DMS114 treated with DMSO at 0.1 percent for 48 hours (cell line): ENCODE measurements at regions not wholly inside any gene's neighbourhood (a gene's known extent, or its start where the extent isn't known, plus 50 kb on each side); places are given as distances from the start of the nearest gene placed in this dataset.

Experiments used
- DNase-seq: peaks from one replicate; lab custom pipeline; 2025; ENCODE audit not compliant: unreplicated experiment; lab: John Stamatoyannopoulos, UW

- DNase-seq: no peak
These were observed 72.7 kb upstream of the TNRC6C start for GRCh38 chr17:77885678-77886386.

GRCh38 chr17:77886387-77886728, 72.1 kb upstream of the TNRC6C start:
- DNase-seq: no peak

GRCh38 chr17:77887110-77887463, 71.4 kb upstream of the TNRC6C start:
- no peak for DNase-seq

DNA sequence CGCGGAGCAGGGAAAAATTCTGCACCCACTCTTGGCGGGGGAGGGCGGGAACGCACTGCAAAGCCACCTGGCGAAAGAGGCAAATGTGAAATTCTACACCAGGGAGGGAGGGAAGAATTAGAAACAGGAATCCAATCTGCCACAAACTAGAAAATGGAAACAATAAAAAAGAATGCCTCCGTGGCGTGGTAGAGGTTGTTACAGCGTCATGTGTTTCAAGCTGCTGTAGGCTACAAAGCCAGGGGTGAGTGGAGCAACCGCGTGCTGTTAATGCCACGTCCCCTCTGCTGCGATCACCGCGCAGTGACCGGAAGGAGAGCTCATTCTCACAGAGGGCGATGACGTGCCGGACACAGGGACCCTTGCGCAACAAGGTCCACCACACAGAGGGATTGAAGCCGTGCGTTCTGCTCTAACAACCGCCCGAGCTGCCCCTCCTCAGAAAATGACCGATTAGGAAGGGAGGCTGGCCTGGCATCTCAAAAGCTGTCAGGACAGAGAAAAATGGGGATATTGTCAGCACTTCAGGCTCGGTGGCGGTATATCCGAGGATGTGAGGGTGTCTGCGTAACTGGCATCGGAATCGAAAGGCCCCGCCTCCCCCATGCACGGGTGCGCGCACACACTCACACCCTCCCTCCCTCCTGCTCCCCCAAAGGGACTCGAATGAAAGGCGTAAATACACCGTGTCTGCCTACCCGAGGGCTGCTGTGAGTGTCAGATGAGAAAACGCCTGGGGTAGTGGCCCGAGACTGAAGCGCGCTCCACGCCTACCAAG, 70.8 kb upstream of the TNRC6C start:
- no peak for DNase-seq

DNA sequence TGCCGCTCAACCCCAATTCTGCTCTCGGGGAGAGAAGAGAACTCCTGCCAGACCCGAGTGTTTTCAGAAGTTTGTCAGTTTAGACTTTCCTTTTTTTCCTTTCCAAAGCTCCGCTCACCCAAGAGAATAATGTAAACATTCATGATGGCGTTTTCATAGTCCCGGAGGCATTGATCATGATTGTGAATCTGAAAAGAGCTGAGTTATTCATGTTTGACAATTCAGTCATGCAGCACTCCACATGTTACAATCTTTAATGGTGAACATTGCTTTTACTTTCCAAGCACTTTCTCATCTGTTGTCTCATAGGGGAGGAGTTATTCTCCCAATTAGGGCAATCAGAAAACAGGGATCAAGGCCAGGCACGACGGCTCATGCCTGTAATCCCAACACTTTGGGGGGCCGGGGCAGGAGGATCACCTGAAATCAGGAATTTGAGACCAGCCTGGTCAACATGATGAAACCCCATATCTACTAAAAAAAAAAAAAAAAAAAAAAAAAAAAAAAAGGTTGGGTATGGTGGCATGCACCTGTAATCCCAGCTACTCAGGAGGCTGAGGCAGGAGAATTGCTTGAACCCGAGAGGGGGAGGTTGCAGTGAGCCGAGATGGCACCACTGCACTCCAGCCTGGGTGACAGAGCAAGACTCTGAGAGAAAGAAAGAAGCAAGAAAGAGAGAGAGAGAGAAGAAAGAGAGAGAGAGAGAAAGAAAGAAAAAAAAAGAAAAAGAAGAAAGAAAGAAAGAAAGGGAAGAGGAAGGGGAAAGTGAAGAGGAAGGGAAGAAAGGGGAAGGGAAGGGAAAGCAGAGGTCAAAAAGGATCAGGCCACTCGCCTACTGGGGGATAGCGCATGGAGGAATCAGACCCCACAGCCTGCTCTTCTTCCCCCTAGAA, 70.0 kb upstream of the TNRC6C start:
- DNase-seq: no peak

- no peak for DNase-seq
These were observed 69.4 kb upstream of the TNRC6C start for GRCh38 chr17:77889135-77889505.

DNA sequence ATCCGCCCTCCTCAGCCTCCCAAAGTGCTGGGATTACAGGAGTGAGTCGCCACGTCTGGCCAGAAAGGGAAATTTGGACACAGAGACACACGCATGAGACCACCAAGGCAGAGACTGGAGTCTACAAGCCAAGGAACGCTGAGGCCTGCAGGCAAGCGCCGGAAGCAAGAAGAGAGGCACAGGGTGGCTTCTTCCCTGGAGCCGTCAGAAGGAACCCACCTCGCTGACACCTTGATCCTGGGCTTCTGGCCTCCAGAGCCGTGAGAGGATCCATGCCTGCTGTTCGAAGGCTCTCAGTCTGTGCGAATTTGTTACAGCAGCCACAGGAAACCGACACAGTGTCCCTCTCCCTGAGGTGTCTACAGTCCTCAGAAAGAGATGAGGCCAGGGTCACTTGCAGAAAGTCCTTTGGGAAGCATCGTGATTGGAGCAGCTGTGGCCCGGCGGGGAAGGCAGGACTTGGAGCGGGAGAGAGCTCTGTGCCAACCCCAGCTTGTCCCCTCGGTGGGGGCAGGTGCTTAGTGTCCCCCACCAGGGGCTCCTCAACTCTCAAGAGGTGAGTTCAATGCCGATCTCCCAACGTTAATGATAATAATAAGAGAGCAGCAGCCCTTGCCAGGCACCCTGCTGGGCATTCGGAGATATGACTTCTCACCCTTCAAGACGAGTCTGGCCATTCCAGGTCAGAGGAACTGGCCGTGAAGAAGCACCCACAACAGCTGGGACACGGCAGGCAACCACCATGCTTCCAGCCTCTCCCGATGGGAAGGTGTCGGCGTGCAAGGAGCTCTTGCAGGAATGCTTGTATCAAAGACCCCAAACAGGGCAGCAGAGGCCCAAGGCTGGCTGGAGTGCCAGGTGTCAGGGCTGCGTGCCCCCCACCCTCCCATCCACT, 68.4 kb upstream of the TNRC6C start:
- DNase-seq: no peak

DNA sequence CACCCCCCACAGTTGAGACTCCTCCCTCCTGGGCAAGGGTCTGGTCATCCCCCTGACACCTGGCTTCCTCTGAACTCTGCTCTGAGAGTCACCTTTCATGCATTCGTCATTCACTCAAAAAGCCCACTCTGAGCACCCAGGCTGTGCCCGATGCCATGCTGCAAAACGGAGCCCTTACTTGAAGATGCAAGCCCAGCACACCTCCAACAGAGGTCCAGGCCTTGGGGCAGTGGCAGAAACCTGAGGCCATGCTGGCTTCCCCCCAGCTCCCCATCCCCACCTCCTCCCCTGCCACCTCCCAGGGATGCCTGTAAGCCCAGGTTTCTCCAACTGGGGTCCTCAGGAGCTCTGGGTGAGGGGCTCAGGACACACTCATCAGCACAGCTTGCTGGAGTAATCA, 67.7 kb upstream of the TNRC6C start:
- no peak for DNase-seq

- no peak for DNase-seq
These were observed 66.9 kb upstream of the TNRC6C start for GRCh38 chr17:77891602-77892001.

GRCh38 chr17:77892031-77892430, 66.5 kb upstream of the TNRC6C start:
- DNase-seq: no peak

- no peak for DNase-seq
These were observed 65.9 kb upstream of the TNRC6C start for GRCh38 chr17:77892469-77893143.

DNA sequence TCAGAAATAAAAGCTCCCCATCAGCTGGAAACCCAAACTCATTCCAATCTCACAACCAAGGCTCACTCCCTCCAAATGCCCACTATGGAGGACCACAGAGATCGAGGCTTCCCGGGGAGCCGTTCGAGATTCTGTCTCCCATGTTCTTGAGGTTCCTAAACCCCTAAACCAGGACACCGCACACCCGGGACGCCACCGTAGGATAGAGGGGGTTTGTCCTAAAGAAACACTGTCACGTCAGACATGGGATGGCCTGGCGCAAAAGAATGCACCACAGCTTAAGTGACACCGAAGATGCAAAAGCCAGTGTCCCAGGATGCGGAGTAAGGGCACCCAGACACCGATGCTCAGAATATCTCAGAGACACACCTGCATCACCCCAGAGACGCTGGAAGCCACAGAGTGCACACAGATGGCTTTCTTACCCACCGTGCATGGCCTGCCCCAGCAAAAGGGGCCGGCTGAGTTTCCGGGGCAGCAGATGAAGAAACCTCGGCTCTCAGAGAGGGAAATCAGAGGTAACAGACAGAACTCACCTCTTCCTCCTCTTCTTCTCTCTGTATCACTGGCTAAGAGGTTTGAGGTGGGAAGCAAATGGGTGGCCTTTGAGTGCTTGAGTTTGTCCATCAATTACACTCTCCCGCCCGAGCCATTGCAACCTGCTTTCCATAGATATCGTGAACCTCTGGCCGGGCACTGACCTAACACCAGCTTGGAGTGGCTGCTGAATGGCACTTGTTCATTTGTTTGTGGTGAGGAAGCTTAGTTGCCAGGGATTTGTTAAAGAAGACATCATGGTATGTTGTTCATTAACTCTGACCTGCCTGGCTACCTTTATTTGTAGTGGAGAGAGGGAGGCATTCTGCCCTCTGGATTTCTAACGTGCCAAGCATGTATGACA, 65.1 kb upstream of the TNRC6C start:
- DNase-seq: no peak

DNA sequence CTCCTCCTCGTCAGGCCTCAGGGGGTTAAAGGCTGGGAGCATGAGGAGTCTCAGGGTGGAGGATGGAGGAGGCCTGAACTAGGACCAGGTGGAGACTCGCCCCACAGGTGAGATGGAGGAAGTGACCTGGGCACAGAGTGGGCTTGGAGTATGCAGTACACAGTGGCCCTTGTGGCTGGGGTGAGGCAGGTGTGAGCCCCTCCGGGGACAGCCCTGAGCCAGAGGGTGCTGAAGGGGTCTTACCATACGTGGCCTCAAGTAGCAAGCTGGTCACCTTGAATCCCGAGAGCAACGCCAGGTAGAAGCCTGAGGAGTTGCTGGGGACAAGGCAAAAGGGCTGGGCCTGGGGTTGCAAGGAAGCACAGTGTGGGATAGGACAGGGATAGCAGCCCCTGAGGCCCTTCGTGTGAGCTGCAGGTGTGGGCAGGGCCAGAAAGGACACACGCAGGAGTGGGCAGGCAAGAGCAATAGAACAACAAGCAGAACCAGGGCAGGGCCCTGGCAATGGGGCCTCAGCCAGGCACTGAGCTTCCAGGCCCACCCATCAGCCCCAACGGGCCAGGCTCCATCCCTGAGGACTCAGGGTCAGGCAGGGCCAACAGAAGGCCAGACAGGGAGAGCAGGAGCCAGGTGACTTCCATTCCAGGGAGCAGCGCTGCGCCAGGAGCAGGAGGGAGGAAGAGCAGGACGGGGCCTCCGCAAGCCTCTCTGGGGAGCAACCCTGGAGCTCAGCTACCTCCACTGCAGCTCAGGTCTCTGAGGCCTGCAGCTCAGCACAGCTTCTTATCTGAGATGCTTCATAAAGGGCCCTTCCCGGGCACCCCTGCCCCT, 64.2 kb upstream of the TNRC6C start:
- DNase-seq: no peak

- DNase-seq: no peak
These were observed 60.7 kb upstream of the TNRC6C start for GRCh38 chr17:77897741-77898301.

DNA sequence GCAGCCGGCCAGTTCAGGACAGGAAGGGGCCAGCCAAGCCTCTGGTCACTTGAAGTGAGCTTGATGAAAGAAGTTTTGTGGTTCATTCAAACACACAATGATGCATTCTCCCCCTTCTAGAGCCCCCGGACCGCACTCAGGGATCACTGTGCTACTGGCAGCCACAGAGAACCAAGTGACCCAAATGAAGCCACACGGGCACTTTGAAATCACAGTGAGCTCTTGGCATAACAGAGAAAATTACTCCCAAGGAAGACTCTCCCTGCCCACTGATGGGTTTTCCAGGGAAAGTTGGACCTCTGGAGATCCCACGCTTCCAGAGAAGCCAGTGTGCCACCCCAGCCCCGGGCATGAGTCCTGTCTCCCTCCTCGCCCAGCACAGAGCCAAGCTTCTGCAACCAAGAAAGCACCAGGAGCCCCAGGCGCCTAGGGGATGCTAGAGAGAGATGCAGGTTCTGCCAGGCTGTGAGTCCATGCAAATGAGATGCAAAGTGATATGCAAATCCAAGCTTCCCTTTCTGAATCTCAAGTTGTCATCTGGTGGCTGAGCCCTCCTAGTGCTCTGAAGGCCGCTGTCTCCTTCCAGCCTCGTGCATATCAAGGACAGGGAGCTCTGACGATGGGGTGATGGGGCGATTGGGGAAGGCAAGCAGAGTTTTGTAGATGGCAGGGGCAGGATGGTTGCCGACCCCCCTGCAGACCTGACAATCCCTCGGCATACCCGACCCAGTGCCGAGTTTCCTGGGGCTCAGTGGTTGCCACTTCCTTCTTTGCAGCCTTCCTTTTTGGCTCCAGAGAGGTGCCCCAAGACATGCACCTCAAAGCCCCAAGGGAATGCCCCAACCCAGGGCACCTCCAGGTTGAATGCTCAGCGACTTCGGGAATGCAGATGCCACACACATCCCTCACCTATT, 59.7 kb upstream of the TNRC6C start:
- no peak for DNase-seq

- DNase-seq: no peak
These were observed 59.0 kb upstream of the TNRC6C start for GRCh38 chr17:77899498-77899897.

- no peak for DNase-seq
These were observed 57.0 kb upstream of the TNRC6C start for GRCh38 chr17:77901481-77901880.
